Adrenal gland (tissue), 9 donors: ENCODE measurements at regions not wholly inside any gene's neighbourhood (a gene's known extent, or its start where the extent isn't known, plus 50 kb on each side); places are given as distances from the start of the nearest gene placed in this dataset.

Experiments
- DNase-seq, 7 donors: peaks; one replicate each; pipeline ENCODE4 v3.0.0-alpha.2; 2019 to 2020
- H3K27ac ChIP-seq, 5 donors: fragments of 200-600 bp; sonication (generic) in 4 of 5; 1 replicate in 3 of 5; 2 replicates in 2 of 5; pipeline versions ENCODE4 v1.5.1 to v1.8.0; 2016 to 2020; ENCODE audit warnings: mild to moderate bottlenecking in 1 of 5
- H3K27me3 ChIP-seq: fragments of 200-600 bp; 2 replicates; pipeline ENCODE4 v1.8.0; 2021
- H3K36me3 ChIP-seq, 2 donors: fragments of 200-600 bp; replicated peaks in 1 of 2; 1 replicate in 1 of 2; 2 replicates in 1 of 2; pipeline versions ENCODE4 v1.5.1 to v1.8.0; 2018 to 2022
- H3K4me1 ChIP-seq, 2 donors: fragments of 200-600 bp; replicated peaks in 1 of 2; 1 replicate in 1 of 2; 2 replicates in 1 of 2; pipeline versions ENCODE4 v1.5.1 to v1.8.0; 2018 to 2021
- H3K4me3 ChIP-seq, 4 donors: fragments of 200-600 bp; sonication (generic) in 3 of 4; one replicate each; pipeline ENCODE4 v1.5.1; 2016 to 2018
- H3K9me3 ChIP-seq, 3 donors: fragments of 200-600 bp; sonication (generic) in 1 of 3; replicated peaks in 1 of 3; 1 replicate in 2 of 3; 2 replicates in 1 of 3; pipeline versions ENCODE4 v1.5.1 to v1.8.0; 2016 to 2021
- POLR2A ChIP-seq, 2 donors: fragments of 450-650 bp; IDR thresholded peaks; one replicate each; pipeline ENCODE4 v1.6.1; 2017; ENCODE audit warnings: antibody characterized with exemption in 2 of 2, mild to moderate bottlenecking in 2 of 2, moderate library complexity in 1 of 2
- WGBS, 4 donors: extraction: QIAGEN DNeasy Blood & Tissue Kit in 2 of 4; methylation state at CpG; one replicate each; pipeline versions ENCODE4 v1.1.5 to v1.1.7; 2013 to 2017; 5-methylcytosine and 5-hydroxymethylcytosine counted together
- intact Hi-C, 2 donors: fragments of 100-400 bp; cut with DNase I; formaldehyde crosslinking; loops; one replicate each; pipeline versions ENCODE4 v1.14.1 to v1.15.0; 2022 to 2023
- TF ChIP-seq, protein P1 (sequence below), 6 experiments: fragments of 450-650 bp in 4 of 6; fragments of 200-600 bp in 2 of 6; sonication (generic) in 1 of 6; IDR thresholded peaks; 1 replicate in 5 of 6; 2 replicates in 1 of 6; pipeline versions ENCODE4 v1.5.1 to v1.8.0; 2016 to 2021; ENCODE audit warnings: antibody characterized with exemption in 6 of 6, mild to moderate bottlenecking in 2 of 6, moderate library complexity in 1 of 6
- donor health status: healthy with polysubstance abuse.
- donor health status: Bipolar disorder and iron deficiency.
- donor health status: DM: yes; HTN: yes; CAD: no.
- donor health status: DM: no; HTN: no; CAD: no.
- donor health status: DM: no; HTN: no; CAD: no.

- peak overlapping the region in 1 of 4 donors; percentile 20 for H3K4me3 ChIP-seq
- 49 to 69% (median 56%) methylated on average over 22 to 23 of the region's 23 CpGs for WGBS, 4 donors
- H3K9me3 ChIP-seq: no peaks in the 10 kb centered on the region
- H3K27me3 ChIP-seq: no peaks in the 10 kb centered on the region
- peaks cover 25 to 89% of the 10 kb centered on the region in 2 donors for H3K4me1 ChIP-seq
- H3K36me3 ChIP-seq: no peaks in the 10 kb centered on the region
- intact Hi-C loops: no loop called here
- DNase-seq: peak in 6 of 7 donors; percentile 56 to 86 (median 62)
- peak in 1 of 2 donors; percentile 46 for TF ChIP-seq POLR2A (IDR thresholded peaks at IDR 0.05)
- TF ChIP-seq, protein P1, sequence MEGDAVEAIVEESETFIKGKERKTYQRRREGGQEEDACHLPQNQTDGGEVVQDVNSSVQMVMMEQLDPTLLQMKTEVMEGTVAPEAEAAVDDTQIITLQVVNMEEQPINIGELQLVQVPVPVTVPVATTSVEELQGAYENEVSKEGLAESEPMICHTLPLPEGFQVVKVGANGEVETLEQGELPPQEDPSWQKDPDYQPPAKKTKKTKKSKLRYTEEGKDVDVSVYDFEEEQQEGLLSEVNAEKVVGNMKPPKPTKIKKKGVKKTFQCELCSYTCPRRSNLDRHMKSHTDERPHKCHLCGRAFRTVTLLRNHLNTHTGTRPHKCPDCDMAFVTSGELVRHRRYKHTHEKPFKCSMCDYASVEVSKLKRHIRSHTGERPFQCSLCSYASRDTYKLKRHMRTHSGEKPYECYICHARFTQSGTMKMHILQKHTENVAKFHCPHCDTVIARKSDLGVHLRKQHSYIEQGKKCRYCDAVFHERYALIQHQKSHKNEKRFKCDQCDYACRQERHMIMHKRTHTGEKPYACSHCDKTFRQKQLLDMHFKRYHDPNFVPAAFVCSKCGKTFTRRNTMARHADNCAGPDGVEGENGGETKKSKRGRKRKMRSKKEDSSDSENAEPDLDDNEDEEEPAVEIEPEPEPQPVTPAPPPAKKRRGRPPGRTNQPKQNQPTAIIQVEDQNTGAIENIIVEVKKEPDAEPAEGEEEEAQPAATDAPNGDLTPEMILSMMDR (IDR thresholded peaks at IDR 0.05): no peak
- H3K27ac ChIP-seq: peak overlapping the region in 4 of 5 donors; percentile 38 to 89 (median 72)
Measured at GRCh38 chr7:130921391-130922180, 187.6 kb upstream of the KLF14 start.

DNA sequence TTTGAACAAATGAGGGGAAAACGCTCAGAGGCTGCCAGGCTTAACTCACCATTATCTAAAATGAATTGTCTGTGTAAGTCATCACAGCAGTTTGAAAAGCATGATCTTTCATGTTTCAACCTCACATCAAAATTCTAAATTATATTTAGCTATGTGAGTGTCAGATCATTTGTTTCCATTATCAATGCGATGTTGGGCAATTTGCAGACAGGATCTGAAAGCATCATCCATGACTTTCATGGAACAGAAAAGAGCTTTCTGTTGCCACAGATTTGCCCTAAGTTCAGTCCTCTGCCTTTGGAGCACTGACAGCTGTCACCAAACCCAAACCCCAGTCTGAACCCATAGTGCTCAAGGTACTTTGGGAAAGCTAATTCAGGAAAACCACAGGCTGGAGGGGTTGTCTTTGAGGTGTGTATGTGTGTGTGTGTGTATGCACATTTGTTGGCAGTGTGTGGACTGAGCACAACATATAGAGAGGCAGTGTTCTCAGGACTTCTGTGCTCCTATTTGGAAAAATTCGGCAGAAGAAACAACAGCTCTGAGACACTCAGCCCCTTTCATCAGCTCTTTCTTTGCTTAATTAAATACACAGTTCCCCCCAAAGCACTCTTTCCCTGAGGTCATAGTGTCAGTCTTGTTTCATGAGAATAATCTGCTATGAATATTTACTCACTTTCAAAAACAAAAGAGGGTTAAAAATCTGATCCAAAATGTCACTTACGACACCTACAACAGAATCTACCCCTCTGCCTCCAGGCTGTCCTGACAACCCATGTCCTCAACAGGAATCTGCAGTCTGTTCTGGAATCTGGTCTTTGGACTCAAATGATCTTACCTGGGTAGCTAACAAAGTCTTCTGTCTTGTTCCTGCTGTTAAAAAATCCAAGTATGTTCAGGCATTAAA is 188.5 kb upstream of the KLF14 start:
- Histone ChIP-seq H3K27ac (peak overlapping the region in 3 of 5 donors; percentile 38 to 89 (median 86)), H3K27me3 (no peaks in the 10 kb centered on the region), H3K36me3 (no peaks in the 10 kb centered on the region), H3K4me3 (peak overlapping the region in 1 of 4 donors; percentile 20), H3K4me1 (peaks cover 17 to 83% of the 10 kb centered on the region in 2 donors), H3K9me3 (no peaks in the 10 kb centered on the region)
- TF ChIP-seq, protein P1 (IDR thresholded peaks at IDR 0.05): no peak
- no peak for TF ChIP-seq POLR2A (IDR thresholded peaks at IDR 0.05)
- no peak for DNase-seq
- 59 to 81% (median 64%) methylated on average over 4 of the region's 4 CpGs for WGBS, 4 donors
- intact Hi-C loops: no loop called here

- DNase-seq: no peak
- H3K4me1 ChIP-seq: peaks cover 15 to 75% of the 10 kb centered on the region in 2 donors
- intact Hi-C loops: no loop called here
- no peaks in the 10 kb centered on the region for H3K27me3 ChIP-seq
- no peak for TF ChIP-seq POLR2A (IDR thresholded peaks at IDR 0.05)
- TF ChIP-seq, protein P1 (IDR thresholded peaks at IDR 0.05): no peak
- no peaks in the 10 kb centered on the region for H3K36me3 ChIP-seq
- H3K9me3 ChIP-seq: no peaks in the 10 kb centered on the region
- 75 to 81% (median 79%) methylated on average over 4 of the region's 4 CpGs for WGBS, 4 donors
- peak overlapping the region in 1 of 5 donors; percentile 86 for H3K27ac ChIP-seq
- no peak overlapping the region for H3K4me3 ChIP-seq
Measured at GRCh38 chr7:130923365-130923764, 189.4 kb upstream of the KLF14 start.

DNA sequence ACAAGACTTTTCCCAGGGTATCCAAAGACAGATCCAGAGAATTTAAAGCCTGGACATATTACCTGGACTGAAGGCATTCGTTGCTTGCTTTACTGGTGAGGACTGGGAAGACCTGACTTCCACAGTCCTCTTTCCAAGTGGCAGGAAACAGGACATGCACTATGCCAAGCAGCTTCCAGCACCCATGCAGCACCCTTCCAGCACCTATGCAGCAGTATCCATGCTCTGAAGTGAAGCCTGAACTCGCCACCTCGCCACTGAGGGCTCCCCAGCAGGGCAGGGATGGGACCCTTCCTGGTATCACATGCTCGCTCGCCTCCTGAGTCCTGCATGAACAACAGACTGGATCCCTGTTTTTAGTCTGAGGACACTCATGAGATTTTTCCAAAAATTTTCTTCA is 189.9 kb upstream of the KLF14 start:
- H3K27ac ChIP-seq: peak overlapping the region in 2 of 5 donors; percentile 35 to 44
- no peak overlapping the region for H3K4me3 ChIP-seq
- intact Hi-C loops: no loop called here
- H3K27me3 ChIP-seq: no peaks in the 10 kb centered on the region
- no peaks in the 10 kb centered on the region for H3K9me3 ChIP-seq
- no peak for DNase-seq
- TF ChIP-seq, protein P1 (IDR thresholded peaks at IDR 0.05): no peak
- TF ChIP-seq POLR2A (IDR thresholded peaks at IDR 0.05): no peak
- H3K36me3 ChIP-seq: no peaks in the 10 kb centered on the region
- 89 to 94% (median 92%) methylated on average over 5 of the region's 5 CpGs for WGBS, 4 donors
- H3K4me1 ChIP-seq: peaks cover 9 to 72% of the 10 kb centered on the region in 2 donors
